Skeletal muscle satellite cell (primary cell): ENCODE measurements at regions not wholly inside any gene's neighbourhood (a gene's known extent, or its start where the extent isn't known, plus 50 kb on each side); places are given as distances from the start of the nearest gene placed in this dataset.
"Not testable (repeated sequence)": the region's sequence is repeated elsewhere in the genome, so short reads cannot be mapped to it uniquely, and the experiment has no call there.

ENCODE experiments used
- H3K27me3 ChIP-seq: 2 replicates; pipeline ENCODE4 v1.7.0; 2013; ENCODE audit warnings: low read length; ENCODE audit not compliant: control insufficient read depth, insufficient read depth
- H3K36me3 ChIP-seq: 2 replicates; pipeline ENCODE4 v1.7.0; 2013; ENCODE audit warnings: mild to moderate bottlenecking, control low read depth, low read length; ENCODE audit not compliant: insufficient read depth
- H3K4me1 ChIP-seq: 2 replicates; pipeline ENCODE4 v1.7.0; 2013; ENCODE audit warnings: low read length; ENCODE audit not compliant: control insufficient read depth, insufficient read depth
- H3K4me2 ChIP-seq: 2 replicates; pipeline ENCODE4 v1.7.0; 2013; ENCODE audit warnings: mild to moderate bottlenecking, low read length
- H3K4me3 ChIP-seq: 2 replicates; pipeline ENCODE4 v1.7.0; 2013; ENCODE audit warnings: low read length
- H3K9ac ChIP-seq: 2 replicates; pipeline ENCODE4 v1.7.0; 2013; ENCODE audit warnings: mild to moderate bottlenecking, low read depth, low read length, moderate library complexity
- H3K9me3 ChIP-seq: replicated peaks from 2 replicates; pipeline ENCODE4 v1.7.0; 2013; ENCODE audit warnings: mild to moderate bottlenecking, control low read depth, low read length

GRCh38 chrX:40853004-40853815, 117.9 kb upstream of the MED14 start:
- Histone ChIP-seq H3K36me3 (no peaks in the 10 kb centered on the region), H3K27me3 (peaks cover 6% of the 10 kb centered on the region), H3K4me2 (no peak overlapping the region), H3K4me3 (no peak overlapping the region), H3K9me3 (peaks cover 3% of the 10 kb centered on the region), H3K9ac (no peak overlapping the region), H3K4me1 (no peaks in the 10 kb centered on the region)

GRCh38 chrX:40853816-40854123, 118.4 kb upstream of the MED14 start:
- Histone ChIP-seq H3K36me3 (no peaks in the 10 kb centered on the region), H3K4me3 (no peak overlapping the region), H3K9ac (no peak overlapping the region), H3K4me1 (no peaks in the 10 kb centered on the region), H3K9me3 (peaks cover 3% of the 10 kb centered on the region), H3K27me3 (peaks cover 6% of the 10 kb centered on the region), H3K4me2 (no peak overlapping the region)

DNA sequence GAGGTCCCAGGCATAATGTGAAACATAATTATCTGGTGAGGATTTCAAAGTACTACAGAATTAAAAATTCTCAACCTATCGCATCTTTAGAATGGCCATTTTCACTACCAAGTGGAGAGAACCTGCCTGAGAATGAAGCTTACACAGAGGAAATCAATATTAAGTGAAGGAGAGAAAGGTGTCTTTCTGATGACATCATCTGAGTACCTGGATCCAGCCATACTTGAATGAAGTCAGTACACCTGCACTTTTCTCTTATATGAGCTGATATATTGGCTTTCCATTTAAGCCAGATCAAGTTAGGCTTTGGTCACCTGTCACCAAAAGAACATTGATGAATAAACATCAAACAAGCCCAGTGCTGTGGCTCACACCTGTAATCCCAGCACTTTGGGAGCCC, 118.9 kb upstream of the MED14 start:
- H3K4me2 ChIP-seq = no peak overlapping the region

DNA sequence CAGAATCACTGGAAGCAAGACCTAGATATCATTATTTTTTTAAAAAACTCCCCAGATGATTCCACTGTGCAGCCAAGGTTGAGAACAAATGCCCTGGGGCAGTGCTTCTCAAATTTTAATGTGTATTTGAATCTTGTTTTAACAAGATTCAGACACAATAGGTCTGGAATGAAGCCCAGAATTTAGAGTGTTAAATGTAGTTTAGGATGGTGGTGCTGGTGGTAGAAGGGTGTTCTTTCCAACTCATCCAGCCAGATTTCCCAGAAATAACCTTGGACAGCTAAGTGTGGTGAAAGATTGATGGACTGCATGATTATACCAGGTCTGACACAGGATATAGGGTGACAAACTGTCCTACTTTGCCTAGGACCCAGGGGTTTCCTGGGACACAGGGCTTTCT, 120.1 kb upstream of the MED14 start:
- Histone ChIP-seq H3K4me1 (no peaks in the 10 kb centered on the region), H3K9me3 (peaks cover 3% of the 10 kb centered on the region), H3K36me3 (no peaks in the 10 kb centered on the region), H3K9ac (no peak overlapping the region), H3K4me3 (no peak overlapping the region), H3K27me3 (peaks cover 3% of the 10 kb centered on the region), H3K4me2 (no peak overlapping the region)

More for the DNA sequence above, 118.9 kb upstream of the MED14 start:
- H3K9ac ChIP-seq = no peak overlapping the region
- H3K36me3 ChIP-seq = no peaks in the 10 kb centered on the region
- no peaks in the 10 kb centered on the region for H3K4me1 ChIP-seq
- no peak overlapping the region for H3K4me3 ChIP-seq
- H3K9me3 ChIP-seq = peaks cover 3% of the 10 kb centered on the region
- peaks cover 6% of the 10 kb centered on the region for H3K27me3 ChIP-seq

DNA sequence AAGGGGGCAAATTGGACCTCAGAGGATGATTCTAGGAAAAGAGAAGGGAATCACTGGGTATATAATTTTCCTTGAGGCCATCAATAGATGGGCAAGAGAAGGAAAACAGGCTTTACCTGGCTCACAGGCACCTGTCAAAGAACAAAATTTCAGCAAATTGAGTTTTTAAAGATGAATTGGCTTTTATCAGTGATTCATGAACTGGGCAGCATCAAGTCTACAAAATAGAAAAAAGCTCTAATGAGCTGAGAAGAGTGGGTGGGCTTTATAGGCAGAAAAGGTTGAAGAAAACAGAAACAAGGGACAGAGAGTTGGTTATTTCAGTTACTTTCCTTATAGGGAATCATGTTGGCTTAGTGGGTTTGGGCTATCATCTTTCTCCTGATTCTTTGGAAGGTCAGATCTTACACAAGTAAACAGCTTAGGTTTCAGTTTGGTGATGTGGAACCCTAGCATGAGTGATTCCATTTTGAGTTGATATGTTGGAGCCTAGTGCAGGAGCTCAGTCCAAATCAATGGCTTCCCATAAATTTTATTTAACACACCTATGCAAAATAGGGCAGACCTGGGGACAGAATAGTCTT, 120.7 kb upstream of the MED14 start:
- Histone ChIP-seq H3K36me3 (no peaks in the 10 kb centered on the region), H3K4me2 (no peak overlapping the region), H3K27me3 (peaks cover 3% of the 10 kb centered on the region), H3K9me3 (no peaks in the 10 kb centered on the region), H3K9ac (no peak overlapping the region), H3K4me1 (no peaks in the 10 kb centered on the region), H3K4me3 (no peak overlapping the region)

DNA sequence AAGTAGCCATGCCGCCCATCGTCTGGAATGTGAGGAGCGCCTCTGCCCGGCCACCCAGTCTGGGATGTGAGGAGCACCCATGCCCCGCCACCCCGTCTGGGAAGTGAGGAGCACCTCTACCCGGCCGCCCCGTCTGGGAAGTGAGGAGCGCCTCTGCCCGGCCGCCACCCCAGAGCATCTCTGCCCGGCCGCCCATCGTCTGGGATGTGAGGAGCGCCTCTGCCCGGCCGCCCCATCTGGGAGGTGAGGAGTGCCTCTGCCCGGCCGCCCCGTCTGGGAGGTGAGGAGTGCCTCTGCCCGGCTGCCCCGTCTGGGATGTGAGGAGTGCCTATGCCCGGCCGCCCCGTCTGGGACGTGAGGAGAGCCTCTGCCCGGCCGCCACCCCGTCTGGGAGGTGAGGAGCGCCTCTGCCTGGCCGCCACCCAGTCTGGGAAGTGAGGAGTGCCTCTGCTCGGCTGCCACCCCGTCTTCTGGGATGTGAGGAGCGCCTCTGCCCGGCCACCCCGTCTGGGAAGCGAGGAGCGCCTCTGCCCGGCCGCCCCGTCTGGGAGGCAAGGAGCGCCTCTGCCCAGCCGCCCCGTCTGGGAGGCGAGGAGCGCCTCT, 126.7 kb upstream of the MED14 start:
- not testable (repeated sequence) for H3K4me2 ChIP-seq, H3K36me3 ChIP-seq, H3K4me3 ChIP-seq, H3K9ac ChIP-seq, H3K9me3 ChIP-seq, H3K27me3 ChIP-seq
- H3K4me1 ChIP-seq = peaks cover 12% of the 10 kb centered on the region

DNA sequence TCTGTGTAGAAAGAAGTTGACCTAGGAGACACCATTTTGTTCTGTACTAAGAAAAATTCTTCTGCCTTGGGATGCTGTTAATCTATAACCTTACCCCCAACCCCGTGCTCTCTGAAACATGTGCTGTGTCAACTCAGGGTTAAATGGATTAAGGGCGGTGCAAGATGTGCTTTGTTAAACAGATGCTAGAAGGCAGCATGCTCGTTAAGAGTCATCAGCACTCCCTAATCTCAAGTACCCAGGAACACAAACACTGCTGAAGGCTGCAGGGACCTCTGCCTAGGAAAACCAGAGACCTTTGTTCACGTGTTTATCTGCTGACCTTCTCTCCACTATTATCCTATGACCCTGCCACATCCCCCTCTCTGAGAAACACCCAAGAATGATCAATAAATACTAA, 127.9 kb upstream of the MED14 start:
- H3K4me2 ChIP-seq, H3K27me3 ChIP-seq, H3K9me3 ChIP-seq, H3K9ac ChIP-seq, H3K4me3 ChIP-seq, H3K36me3 ChIP-seq: not testable (repeated sequence)
- H3K4me1 ChIP-seq = peaks cover 18% of the 10 kb centered on the region

DNA sequence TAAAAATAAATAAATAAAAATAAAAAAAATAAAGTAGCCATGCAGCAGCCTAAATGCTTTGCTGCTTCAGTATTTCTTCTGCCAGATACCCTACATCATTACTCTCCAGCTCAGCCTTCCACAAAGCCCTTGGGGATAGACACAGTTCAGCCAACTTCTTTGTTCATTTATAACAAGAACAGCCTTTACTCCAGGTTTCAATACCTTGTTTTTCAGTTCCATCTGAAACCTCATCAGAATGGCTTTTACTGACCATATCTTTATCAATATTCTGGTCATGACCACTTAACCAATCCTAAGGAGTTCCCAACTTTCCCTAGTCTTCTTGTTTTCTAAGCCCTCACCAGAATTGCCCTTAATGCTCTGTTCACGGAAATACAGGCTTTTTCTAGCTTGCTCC, 128.3 kb upstream of the MED14 start:
- H3K9ac ChIP-seq = no peak overlapping the region
- H3K27me3 ChIP-seq = no peaks in the 10 kb centered on the region
- no peak overlapping the region for H3K4me3 ChIP-seq
- peaks cover 18% of the 10 kb centered on the region for H3K4me1 ChIP-seq
- H3K4me2 ChIP-seq = no peak overlapping the region
- H3K9me3 ChIP-seq = no peaks in the 10 kb centered on the region
- no peaks in the 10 kb centered on the region for H3K36me3 ChIP-seq

GRCh38 chrX:40864972-40865371, 129.6 kb upstream of the MED14 start:
- H3K9ac ChIP-seq = no peak overlapping the region
- H3K4me3 ChIP-seq = no peak overlapping the region
- H3K4me2 ChIP-seq = no peak overlapping the region
- H3K9me3 ChIP-seq = no peaks in the 10 kb centered on the region
- peaks cover 18% of the 10 kb centered on the region for H3K4me1 ChIP-seq
- no peaks in the 10 kb centered on the region for H3K27me3 ChIP-seq
- no peaks in the 10 kb centered on the region for H3K36me3 ChIP-seq

- H3K9me3 ChIP-seq = no peaks in the 10 kb centered on the region
- peaks cover 18% of the 10 kb centered on the region for H3K4me1 ChIP-seq
- no peak overlapping the region for H3K9ac ChIP-seq
- H3K27me3 ChIP-seq = no peaks in the 10 kb centered on the region
- no peak overlapping the region for H3K4me3 ChIP-seq
- H3K4me2 ChIP-seq = no peak overlapping the region
- H3K36me3 ChIP-seq = no peaks in the 10 kb centered on the region
Measured at GRCh38 chrX:40866893-40867292, 131.6 kb upstream of the MED14 start.

GRCh38 chrX:40867352-40867751, 132.0 kb upstream of the MED14 start:
- Histone ChIP-seq H3K9ac (no peak overlapping the region), H3K4me1 (peaks cover 18% of the 10 kb centered on the region), H3K9me3 (no peaks in the 10 kb centered on the region), H3K36me3 (no peaks in the 10 kb centered on the region), H3K4me2 (no peak overlapping the region), H3K4me3 (no peak overlapping the region), H3K27me3 (no peaks in the 10 kb centered on the region)

GRCh38 chrX:40868868-40869267, 133.5 kb upstream of the MED14 start:
- Histone ChIP-seq H3K4me3 (no peak overlapping the region), H3K9me3 (no peaks in the 10 kb centered on the region), H3K4me2 (no peak overlapping the region), H3K9ac (no peak overlapping the region), H3K36me3 (no peaks in the 10 kb centered on the region), H3K4me1 (peaks cover 18% of the 10 kb centered on the region), H3K27me3 (no peaks in the 10 kb centered on the region)
